Central memory CD8-positive, alpha-beta T cell (primary cell): ENCODE measurements at regions not wholly inside any gene's neighbourhood (a gene's known extent, or its start where the extent isn't known, plus 50 kb on each side); places are given as distances from the start of the nearest gene placed in this dataset.
"Not testable (repeated sequence)": the region's sequence is repeated elsewhere in the genome, so short reads cannot be mapped to it uniquely, and the experiment has no call there.

Experiments
- ATAC-seq: fragments of 150-1000 bp; cut with Tn5 transposase; replicated peaks from 2 replicates; pipeline ENCODE4 v1.10.0; 2022; ENCODE audit warnings: mild to moderate bottlenecking, moderate FRiP score, moderate number of reproducible peaks; ENCODE audit not compliant: poor library complexity, severe bottlenecking; ENCODE audit errors: extremely low read depth
- DNase-seq, 2 donors: peaks; one replicate each; pipeline ENCODE4 v3.0.0; 2021; ENCODE audit warnings: low spot score in 2 of 2
- H3K27ac Mint-ChIP-seq: one replicate; pipeline ENCODE4 v1.8.0; 2022; ENCODE audit warnings: low read depth, mild to moderate bottlenecking, moderate library complexity, mixed read lengths
- H3K27me3 Mint-ChIP-seq: one replicate; pipeline ENCODE4 v1.8.0; 2022; ENCODE audit warnings: mixed read lengths
- H3K36me3 Mint-ChIP-seq: one replicate; pipeline ENCODE4 v1.8.0; 2022; ENCODE audit warnings: mild to moderate bottlenecking, moderate library complexity, mixed read lengths; ENCODE audit not compliant: insufficient read depth
- H3K4me1 Mint-ChIP-seq: one replicate; pipeline ENCODE4 v1.8.0; 2022; ENCODE audit warnings: mixed read lengths
- H3K4me3 Mint-ChIP-seq: one replicate; pipeline ENCODE4 v1.8.0; 2022; ENCODE audit warnings: mild to moderate bottlenecking, moderate library complexity, mixed read lengths
- H3K9me3 Mint-ChIP-seq: one replicate; pipeline ENCODE4 v1.8.0; 2022; ENCODE audit warnings: mixed read lengths

DNA sequence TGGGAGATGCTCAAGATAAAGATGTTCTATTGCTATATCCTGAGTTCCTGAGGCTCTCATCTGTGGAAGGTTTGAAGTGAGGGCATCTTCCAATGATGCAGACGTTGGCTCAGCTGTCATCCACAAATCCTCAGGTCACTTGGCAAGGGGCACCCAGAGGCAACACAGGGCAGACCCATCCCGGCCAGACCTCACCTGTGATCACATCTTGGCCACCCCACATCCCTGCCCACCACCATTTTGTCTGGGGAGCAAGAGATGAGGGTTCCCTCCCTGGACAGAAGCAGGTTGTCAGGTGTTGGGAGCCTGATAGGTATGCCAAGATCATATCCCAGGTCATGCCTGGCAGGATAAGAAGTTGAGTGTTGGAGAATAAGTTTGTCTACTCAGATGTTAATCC, 918.2 kb upstream of the ZNF722 start:
- H3K27ac Mint-ChIP-seq = no peak overlapping the region
- no peak for DNase-seq
- ATAC-seq = no peak
- H3K27me3 Mint-ChIP-seq = no peaks in the 10 kb centered on the region
- H3K36me3 Mint-ChIP-seq = no peaks in the 10 kb centered on the region
- no peak overlapping the region for H3K4me3 Mint-ChIP-seq
- peaks cover 6% of the 10 kb centered on the region for H3K9me3 Mint-ChIP-seq
- H3K4me1 Mint-ChIP-seq = no peaks in the 10 kb centered on the region

DNA sequence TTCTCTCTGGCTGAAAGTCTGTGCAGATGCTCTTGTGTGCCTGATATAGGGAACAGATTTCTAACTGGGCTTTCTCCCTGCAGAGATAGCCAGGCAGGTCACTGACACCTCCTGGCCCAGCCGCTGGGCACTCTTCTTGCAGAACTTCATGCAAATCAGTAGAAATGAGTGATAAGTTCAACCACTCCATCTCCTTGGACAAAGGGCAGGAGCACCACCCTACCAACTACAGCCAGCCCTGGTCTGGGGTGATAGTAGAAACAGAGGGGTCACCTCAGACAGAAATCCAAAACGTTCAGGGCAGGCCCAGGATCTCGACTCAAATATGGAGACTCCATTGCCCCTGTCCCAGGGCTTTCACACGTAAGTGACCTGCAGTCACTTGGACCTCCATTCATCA, 917.8 kb upstream of the ZNF722 start:
- DNase-seq = no peak
- H3K4me3 Mint-ChIP-seq = no peak overlapping the region
- H3K27me3 Mint-ChIP-seq = no peaks in the 10 kb centered on the region
- no peak overlapping the region for H3K27ac Mint-ChIP-seq
- no peaks in the 10 kb centered on the region for H3K4me1 Mint-ChIP-seq
- ATAC-seq = no peak
- H3K36me3 Mint-ChIP-seq = no peaks in the 10 kb centered on the region
- H3K9me3 Mint-ChIP-seq = peaks cover 8% of the 10 kb centered on the region

DNA sequence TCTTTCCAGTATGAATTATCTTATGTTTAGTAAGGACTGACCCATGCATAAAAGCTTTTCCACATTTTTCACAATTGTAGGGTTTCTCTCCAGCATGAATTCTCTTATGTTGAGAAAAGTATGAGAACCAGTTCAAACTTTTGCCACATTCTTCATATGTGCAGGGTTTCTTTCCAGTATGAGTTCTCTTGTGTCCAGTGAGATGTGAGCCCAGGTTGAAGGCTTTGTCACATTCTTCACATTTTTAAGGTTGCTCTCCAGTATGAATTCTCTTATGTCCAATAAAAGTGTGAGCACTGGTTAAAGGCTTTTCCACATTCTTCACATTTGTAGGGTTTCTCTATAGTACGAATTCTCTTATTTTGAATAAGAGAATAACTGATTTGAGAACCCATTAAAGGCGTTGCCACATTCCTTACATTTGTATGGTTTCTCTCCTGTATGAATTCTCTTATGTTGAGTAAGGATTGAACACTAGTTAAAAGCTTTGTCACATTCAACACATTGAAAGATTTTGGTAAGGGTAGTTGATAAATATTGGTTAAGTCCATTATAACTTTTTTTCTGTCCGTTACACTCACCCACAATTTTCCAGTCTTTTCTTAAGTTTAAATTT, 911.0 kb upstream of the ZNF722 start:
- no peak for ATAC-seq
- no peak overlapping the region for H3K4me3 Mint-ChIP-seq
- peaks cover 17% of the 10 kb centered on the region for H3K9me3 Mint-ChIP-seq
- no peak for DNase-seq
- H3K27me3 Mint-ChIP-seq = no peaks in the 10 kb centered on the region
- peaks cover 2% of the 10 kb centered on the region for H3K36me3 Mint-ChIP-seq
- H3K4me1 Mint-ChIP-seq = no peaks in the 10 kb centered on the region
- H3K27ac Mint-ChIP-seq = no peak overlapping the region

DNA sequence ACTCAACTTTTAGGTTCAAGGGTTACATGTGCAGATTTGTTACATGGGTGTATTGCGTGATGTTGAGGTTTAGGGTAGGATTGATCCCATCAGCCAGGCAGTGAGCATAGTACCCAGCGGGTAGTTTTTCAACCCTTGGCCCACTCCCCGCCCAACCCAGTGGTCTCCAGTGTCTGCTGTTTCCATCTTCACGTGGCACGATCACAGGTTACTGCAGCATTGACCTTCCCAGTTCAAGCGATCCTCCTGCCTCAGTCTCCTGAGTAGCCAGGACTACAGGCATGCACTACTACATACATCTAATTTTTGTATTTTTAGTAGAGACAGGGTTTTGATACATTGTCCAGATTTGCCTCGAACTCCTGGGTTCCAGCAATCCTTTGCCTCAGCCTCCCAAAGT, 905.7 kb upstream of the ZNF722 start:
- Mint-ChIP-seq H3K27me3 (no peaks in the 10 kb centered on the region), H3K4me1 (no peaks in the 10 kb centered on the region), H3K4me3 (no peak overlapping the region), H3K36me3 (peaks cover 2% of the 10 kb centered on the region), H3K27ac (no peak overlapping the region), H3K9me3 (peaks cover 5% of the 10 kb centered on the region)
- no peak for DNase-seq
- no peak for ATAC-seq

- ATAC-seq (no peak), DNase-seq (no peak)
- Mint-ChIP-seq H3K36me3 (peaks cover 2% of the 10 kb centered on the region), H3K27ac (no peak overlapping the region), H3K27me3 (no peaks in the 10 kb centered on the region), H3K4me1 (no peaks in the 10 kb centered on the region), H3K4me3 (no peak overlapping the region), H3K9me3 (peaks cover 5% of the 10 kb centered on the region)
Measured at GRCh38 chr7:63093481-63093880, 905.2 kb upstream of the ZNF722 start.

DNA sequence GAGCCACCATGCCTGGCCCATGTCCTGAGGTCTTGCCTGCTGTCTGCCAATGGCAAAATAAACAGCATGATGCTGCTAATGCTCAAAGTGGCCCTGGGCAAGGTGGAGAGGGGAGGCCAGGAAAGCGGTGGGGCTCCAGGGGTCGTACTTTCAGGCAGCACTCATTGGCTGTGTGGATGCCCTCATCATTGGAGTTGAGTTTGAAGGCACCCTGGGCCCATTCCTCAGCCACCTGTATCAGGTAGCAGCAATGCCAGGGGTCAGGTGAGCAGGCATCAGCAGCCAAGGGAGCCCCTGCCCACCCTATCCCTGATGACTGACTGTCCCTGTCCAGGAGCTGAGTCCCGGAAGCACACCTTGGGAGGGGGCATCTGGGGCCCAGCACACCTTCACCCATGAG, 902.5 kb upstream of the ZNF722 start:
- Mint-ChIP-seq H3K36me3 (no peaks in the 10 kb centered on the region), H3K9me3 (peaks cover 6% of the 10 kb centered on the region), H3K27ac (no peak overlapping the region)

DNA sequence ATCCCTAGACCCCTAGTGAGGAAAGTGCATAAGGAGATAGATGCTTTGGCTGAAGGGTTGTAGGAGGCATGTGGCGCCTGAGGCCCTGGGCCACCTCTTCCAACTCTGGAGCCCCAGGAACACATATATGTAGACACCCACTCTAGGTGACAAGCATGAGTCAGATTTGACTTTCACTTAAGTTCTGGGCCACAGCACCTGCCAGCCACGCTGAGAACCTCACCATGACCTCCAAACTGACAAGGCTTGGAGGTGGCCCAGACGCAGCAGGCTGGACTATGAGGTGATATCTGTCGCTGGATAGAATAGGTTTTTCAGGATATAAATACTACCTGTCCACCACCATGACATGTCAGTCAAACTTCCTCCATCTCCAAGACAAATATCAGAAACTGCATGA, 894.0 kb upstream of the ZNF722 start:
- Mint-ChIP-seq H3K27me3 (no peaks in the 10 kb centered on the region), H3K4me3 (no peak overlapping the region)
- ATAC-seq = no peak

More for the DNA sequence above, 902.5 kb upstream of the ZNF722 start:
- H3K4me1 Mint-ChIP-seq = no peaks in the 10 kb centered on the region
- H3K4me3 Mint-ChIP-seq = no peak overlapping the region
- no peak for ATAC-seq
- no peaks in the 10 kb centered on the region for H3K27me3 Mint-ChIP-seq
- no peak for DNase-seq

DNA sequence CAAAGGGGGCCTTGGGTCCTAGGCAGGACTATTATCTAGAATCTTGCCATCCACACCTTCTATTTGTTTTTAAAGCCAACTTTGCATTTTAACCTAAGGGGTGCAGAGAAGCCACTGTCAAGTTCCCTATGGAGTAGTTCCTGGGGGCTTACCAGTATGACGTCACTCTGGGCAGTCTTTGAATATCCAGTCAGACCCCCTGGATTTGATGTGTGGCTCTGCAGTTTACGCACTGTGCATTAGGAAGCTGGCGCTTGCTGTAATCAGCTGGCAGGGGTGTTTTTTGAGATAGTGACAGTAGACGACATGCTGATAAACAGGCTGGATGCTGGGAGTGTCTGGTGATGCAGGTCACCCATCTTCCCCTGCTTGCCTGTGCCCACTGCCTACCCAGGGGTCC, 892.7 kb upstream of the ZNF722 start:
- no peak overlapping the region for H3K4me3 Mint-ChIP-seq
- no peaks in the 10 kb centered on the region for H3K36me3 Mint-ChIP-seq
- DNase-seq = no peak
- H3K27me3 Mint-ChIP-seq = no peaks in the 10 kb centered on the region
- H3K4me1 Mint-ChIP-seq = no peaks in the 10 kb centered on the region
- ATAC-seq = no peak
- peaks cover 17% of the 10 kb centered on the region for H3K9me3 Mint-ChIP-seq
- no peak overlapping the region for H3K27ac Mint-ChIP-seq

More for the DNA sequence above, 894.0 kb upstream of the ZNF722 start:
- H3K9me3 Mint-ChIP-seq = peaks cover 15% of the 10 kb centered on the region
- H3K27ac Mint-ChIP-seq = no peak overlapping the region
- no peaks in the 10 kb centered on the region for H3K36me3 Mint-ChIP-seq
- DNase-seq = no peak
- H3K4me1 Mint-ChIP-seq = no peaks in the 10 kb centered on the region

GRCh38 chr7:63106506-63107388, 891.9 kb upstream of the ZNF722 start:
- no peak for ATAC-seq
- peaks cover 18% of the 10 kb centered on the region for H3K9me3 Mint-ChIP-seq
- no peak overlapping the region for H3K4me3 Mint-ChIP-seq
- no peak overlapping the region for H3K27ac Mint-ChIP-seq
- no peak for DNase-seq
- no peaks in the 10 kb centered on the region for H3K27me3 Mint-ChIP-seq
- H3K4me1 Mint-ChIP-seq = no peaks in the 10 kb centered on the region
- H3K36me3 Mint-ChIP-seq = no peaks in the 10 kb centered on the region

DNA sequence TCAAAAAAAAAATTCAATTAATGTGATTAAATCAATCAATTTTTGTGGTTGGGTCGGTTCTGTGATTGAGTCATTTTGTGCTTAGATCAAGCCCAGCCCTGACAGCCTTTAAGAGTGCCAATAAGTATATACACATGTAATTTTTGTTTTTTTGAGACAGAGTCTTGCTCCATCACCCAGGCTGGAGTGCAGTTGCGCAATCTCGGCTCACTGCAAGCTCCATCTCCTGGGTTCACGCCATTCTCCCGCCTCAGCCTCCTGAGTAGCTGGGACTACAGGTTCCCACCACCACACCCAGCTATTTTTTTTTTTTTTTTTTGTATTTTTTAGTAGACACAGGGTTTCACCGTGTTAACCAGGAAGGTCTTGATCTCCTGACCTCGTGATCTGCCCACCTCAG, 887.1 kb upstream of the ZNF722 start:
- not testable (repeated sequence) for H3K36me3 Mint-ChIP-seq, H3K4me1 Mint-ChIP-seq, ATAC-seq, H3K27ac Mint-ChIP-seq, H3K4me3 Mint-ChIP-seq, H3K27me3 Mint-ChIP-seq, DNase-seq
- H3K9me3 Mint-ChIP-seq = peaks cover 11% of the 10 kb centered on the region

DNA sequence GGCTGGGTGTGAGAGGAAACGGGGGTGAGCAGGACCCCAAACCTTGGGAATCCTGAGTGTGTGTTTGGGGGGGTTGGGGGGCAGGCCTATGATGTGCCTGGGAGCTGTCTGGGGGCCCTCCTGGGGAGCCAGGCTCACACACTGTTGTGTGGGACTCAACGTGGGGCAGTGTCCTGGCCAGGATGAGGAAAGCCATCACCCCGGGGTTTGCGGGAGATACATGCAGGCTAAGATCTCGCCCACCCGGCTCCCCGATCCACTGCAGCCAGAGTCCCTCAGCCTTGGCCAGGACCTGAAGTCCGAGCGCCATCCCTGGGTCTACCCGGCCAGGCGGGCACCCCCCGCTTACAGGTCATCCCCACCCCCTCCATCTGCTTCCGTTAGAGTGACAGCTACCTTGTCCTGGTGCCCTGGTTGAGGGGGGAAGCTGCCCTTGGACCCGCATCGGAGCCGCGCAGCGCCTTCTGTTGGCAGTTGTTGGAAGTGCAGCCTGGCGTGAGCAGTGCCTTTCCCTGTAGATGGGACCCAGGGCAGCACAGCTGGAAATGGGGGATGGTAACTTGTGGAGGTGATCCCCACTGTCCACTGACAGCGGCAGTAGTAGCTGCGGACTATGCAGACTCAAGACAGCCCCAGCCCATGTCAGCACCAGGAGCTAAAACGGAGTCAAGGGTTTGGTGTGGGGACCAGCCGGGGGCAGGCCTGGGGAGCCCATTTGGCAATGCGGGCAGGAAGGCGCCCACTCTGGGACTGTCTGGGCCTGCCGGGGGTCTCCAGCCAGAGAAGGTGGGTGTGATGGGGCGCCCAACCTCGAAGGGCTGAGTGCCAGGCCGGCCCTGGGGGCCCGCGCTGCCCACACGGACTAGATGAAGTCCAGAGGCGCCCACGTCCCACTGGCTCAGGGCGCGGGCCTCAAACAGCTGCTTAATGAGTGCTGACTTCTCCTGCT, 885.6 kb upstream of the ZNF722 start:
- Mint-ChIP-seq H3K36me3 (no peaks in the 10 kb centered on the region), H3K4me3 (no peak overlapping the region), H3K27ac (no peak overlapping the region), H3K27me3 (no peaks in the 10 kb centered on the region), H3K9me3 (peaks cover 17% of the 10 kb centered on the region), H3K4me1 (no peaks in the 10 kb centered on the region)
- ATAC-seq = no peak
- no peak for DNase-seq

- Mint-ChIP-seq H3K27me3 (no peaks in the 10 kb centered on the region), H3K27ac (no peak overlapping the region), H3K4me1 (no peaks in the 10 kb centered on the region), H3K4me3 (no peak overlapping the region), H3K9me3 (peaks cover 23% of the 10 kb centered on the region), H3K36me3 (no peaks in the 10 kb centered on the region)
- ATAC-seq (no peak), DNase-seq (no peak)
Measured at GRCh38 chr7:63113713-63114285, 884.9 kb upstream of the ZNF722 start.
